Gastrocnemius medialis (tissue), 4 donors: ENCODE measurements at regions not wholly inside any gene's neighbourhood (a gene's known extent, or its start where the extent isn't known, plus 50 kb on each side); places are given as distances from the start of the nearest gene placed in this dataset.

Source experiments
- ATAC-seq, 2 donors: fragments of 150-250 bp; one replicate each; pipeline ENCODE4 v1.9.1; 2016
- DNase-seq, 2 donors: peaks; one replicate each; pipeline ENCODE4 v3.0.0-alpha.2; 2019
- H3K27ac ChIP-seq, 4 donors: fragments of 200-600 bp; sonication (generic); 1 replicate in 1 of 4; 2 replicates in 3 of 4; pipeline ENCODE4 v1.5.1; 2016 to 2018; ENCODE audit warnings: mild to moderate bottlenecking in 2 of 4, moderate library complexity in 1 of 4
- H3K27me3 ChIP-seq, 3 donors: fragments of 200-600 bp; sonication (generic) in 2 of 3; 1 replicate in 1 of 3; 2 replicates in 2 of 3; pipeline versions ENCODE4 v1.5.1 to v1.6.0; 2016 to 2019; ENCODE audit warnings: mild to moderate bottlenecking in 1 of 3, moderate library complexity in 1 of 3
- H3K36me3 ChIP-seq, 2 donors: fragments of 200-600 bp; sonication (generic) in 1 of 2; one replicate each; pipeline ENCODE4 v1.5.1; 2017 to 2018
- H3K4me1 ChIP-seq, 2 donors: fragments of 200-600 bp; sonication (generic) in 1 of 2; one replicate each; pipeline ENCODE4 v1.5.1; 2016 to 2017; ENCODE audit warnings: mild to moderate bottlenecking in 2 of 2
- H3K4me3 ChIP-seq, 4 donors: fragments of 200-600 bp; sonication (generic) in 3 of 4; 1 replicate in 1 of 4; 2 replicates in 3 of 4; pipeline ENCODE4 v1.5.1; 2016 to 2019; ENCODE audit warnings: mild to moderate bottlenecking in 2 of 4
- H3K9me3 ChIP-seq, 3 donors: fragments of 200-600 bp; sonication (generic) in 2 of 3; 1 replicate in 1 of 3; 2 replicates in 2 of 3; pipeline ENCODE4 v1.5.1; 2016 to 2019
- CTCF ChIP-seq, 5 experiments: fragments of 450-650 bp in 3 of 5; fragments of 200-600 bp in 2 of 5; sonication (generic) in 2 of 5; IDR thresholded peaks in 4 of 5; conservative IDR thresholded peaks in 1 of 5; 1 replicate in 4 of 5; 2 replicates in 1 of 5; pipeline ENCODE4 v1.5.1; 2016 to 2019; ENCODE audit warnings: antibody characterized with exemption in 5 of 5, mild to moderate bottlenecking in 3 of 5, moderate library complexity in 3 of 5
- POLR2A ChIP-seq, 2 donors: fragments of 450-650 bp; IDR thresholded peaks; one replicate each; pipeline ENCODE4 v1.6.1; 2017; ENCODE audit warnings: antibody characterized with exemption in 2 of 2, mild to moderate bottlenecking in 2 of 2, moderate library complexity in 2 of 2
- in situ Hi-C, 4 donors: fragments of 200-750 bp; cut with MboI; loops; one replicate each; pipeline versions ENCODE4 v1.15.0 to v1.8.0; 2017; ENCODE audit warnings: low sequenced_read_pairs in 4 of 4
- intact Hi-C: fragments of 100-400 bp; cut with DNase I; formaldehyde crosslinking; loops from one replicate; pipeline ENCODE4 v1.15.1; 2023; ENCODE audit warnings: low total_unique reads

DNA sequence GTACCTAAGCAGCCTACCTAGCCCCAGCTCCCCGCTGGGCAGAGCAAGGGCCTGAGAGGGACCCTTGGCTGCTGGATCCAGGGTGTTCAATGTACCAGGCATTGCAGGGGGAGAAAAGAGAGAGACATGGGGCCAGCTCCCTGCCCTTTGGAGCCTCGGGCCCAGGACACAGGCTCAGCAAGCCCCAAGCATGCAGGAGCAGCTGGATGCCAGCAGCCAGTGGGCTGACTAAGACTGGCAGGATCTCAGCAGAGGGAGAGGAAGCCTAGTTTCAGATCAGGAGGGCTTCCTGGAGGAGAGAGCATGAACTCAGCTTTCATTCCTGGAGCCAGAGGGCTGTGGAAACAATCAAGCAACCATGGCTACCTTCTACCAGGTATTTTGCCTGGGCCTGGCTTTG lies 82.0 kb upstream of the NKD1 start:
- no peak overlapping the region for H3K4me3 ChIP-seq
- DNase-seq = no peak
- no peak overlapping the region for H3K27ac ChIP-seq
- no peaks in the 10 kb centered on the region for H3K9me3 ChIP-seq
- ATAC-seq = no peak
- no peaks in the 10 kb centered on the region for H3K36me3 ChIP-seq
- in situ Hi-C loops (no loop called here), intact Hi-C loops (no loop called here)
- TF ChIP-seq POLR2A (IDR thresholded peaks at IDR 0.05) = no peak
- peaks cover 15 to 26% (median 19%) of the 10 kb centered on the region in 3 donors for H3K27me3 ChIP-seq
- peaks cover 0 to 3% of the 10 kb centered on the region in 2 donors for H3K4me1 ChIP-seq

DNA sequence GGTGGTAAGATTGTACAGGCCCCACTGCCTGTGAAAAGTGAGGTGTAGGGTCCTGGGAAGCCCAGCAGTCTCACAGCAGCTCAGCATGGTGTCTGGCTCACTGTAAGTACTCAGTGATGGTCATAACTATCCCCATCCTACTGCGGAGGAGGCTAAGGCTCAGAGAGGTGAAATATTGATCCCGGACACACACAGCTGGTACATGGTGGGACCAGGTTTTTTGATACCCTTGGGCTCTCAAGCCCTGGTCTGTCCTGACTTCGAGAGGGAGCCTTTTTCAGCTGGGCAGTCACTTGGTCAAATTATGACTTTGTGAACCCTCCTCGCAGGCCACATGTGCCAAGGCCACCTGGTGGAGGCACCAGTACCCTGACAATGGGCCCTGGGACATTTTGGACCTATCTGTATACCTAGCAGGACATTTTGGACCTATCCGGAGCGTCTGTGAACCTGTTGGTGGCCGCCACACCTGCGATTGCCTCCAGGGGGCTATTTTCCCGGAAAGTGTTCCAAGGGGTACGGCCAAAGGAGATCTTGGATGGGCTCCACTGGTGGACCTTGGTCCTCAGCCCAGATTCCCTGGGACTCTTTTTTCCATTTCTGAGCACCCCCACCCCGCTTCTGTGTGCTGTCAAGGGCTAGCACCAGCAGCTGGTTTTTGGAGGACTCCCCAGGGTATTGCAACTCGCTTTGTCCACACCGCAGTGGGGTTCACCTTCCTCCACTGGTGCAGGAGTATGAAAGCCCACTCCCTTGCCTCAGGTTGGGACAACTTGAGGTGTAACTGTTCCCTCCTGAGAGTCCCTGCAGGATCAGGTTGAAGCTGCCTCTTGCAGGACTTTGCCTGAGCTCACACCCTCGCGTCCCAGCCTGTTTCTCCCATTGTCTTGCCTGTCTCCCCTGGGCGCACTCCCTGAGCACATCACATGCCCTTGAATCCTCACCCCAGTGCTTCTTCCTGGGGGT lies 83.6 kb upstream of the NKD1 start:
- H3K4me1 ChIP-seq = peaks cover 0 to 3% of the 10 kb centered on the region in 2 donors
- no peak overlapping the region for H3K4me3 ChIP-seq
- DNase-seq = no peak
- no peak overlapping the region for H3K27ac ChIP-seq
- TF ChIP-seq CTCF (IDR thresholded peaks at IDR 0.05 in 4 of 5, conservative IDR thresholded peaks at IDR 0.05 in 1 of 5) (no peak), POLR2A (IDR thresholded peaks at IDR 0.05) (no peak)
- intact Hi-C loops (no loop called here), in situ Hi-C loops (no loop called here)
- no peak for ATAC-seq
- peaks cover 10 to 25% (median 15%) of the 10 kb centered on the region in 3 donors for H3K27me3 ChIP-seq
- H3K9me3 ChIP-seq = no peaks in the 10 kb centered on the region
- no peaks in the 10 kb centered on the region for H3K36me3 ChIP-seq

GRCh38 chr16:50463581-50464324 lies 84.4 kb upstream of the NKD1 start:
- H3K27me3 ChIP-seq = peaks cover 10 to 16% (median 10%) of the 10 kb centered on the region in 3 donors
- in situ Hi-C loops = no loop called here
- H3K36me3 ChIP-seq = no peaks in the 10 kb centered on the region
- DNase-seq = no peak
- no peak for TF ChIP-seq POLR2A (IDR thresholded peaks at IDR 0.05)
- no peak for TF ChIP-seq CTCF (IDR thresholded peaks at IDR 0.05 in 4 of 5, conservative IDR thresholded peaks at IDR 0.05 in 1 of 5)
- no peak for ATAC-seq
- no peaks in the 10 kb centered on the region for H3K9me3 ChIP-seq
- H3K27ac ChIP-seq = no peak overlapping the region
- intact Hi-C loops = no loop called here
- peaks cover 0 to 3% of the 10 kb centered on the region in 2 donors for H3K4me1 ChIP-seq
- H3K4me3 ChIP-seq = no peak overlapping the region

GRCh38 chr16:50462793-50463507 lies 85.2 kb upstream of the NKD1 start:
- no peak for ATAC-seq
- H3K36me3 ChIP-seq = no peaks in the 10 kb centered on the region
- H3K27ac ChIP-seq = no peak overlapping the region
- H3K27me3 ChIP-seq = peaks cover 9 to 12% (median 10%) of the 10 kb centered on the region in 3 donors
- TF ChIP-seq POLR2A (IDR thresholded peaks at IDR 0.05) (no peak), CTCF (IDR thresholded peaks at IDR 0.05 in 4 of 5, conservative IDR thresholded peaks at IDR 0.05 in 1 of 5) (no peak)
- no peaks in the 10 kb centered on the region for H3K9me3 ChIP-seq
- intact Hi-C loops = no loop called here
- no peaks in the 10 kb centered on the region for H3K4me1 ChIP-seq
- no peak overlapping the region for H3K4me3 ChIP-seq
- in situ Hi-C loops = no loop called here
- no peak for DNase-seq
